H1 (cell line): ENCODE measurements at regions not wholly inside any gene's neighbourhood (a gene's known extent, or its start where the extent isn't known, plus 50 kb on each side); places are given as distances from the start of the nearest gene placed in this dataset.

Source experiments
- CTCF ChIA-PET: fragments of 300-600 bp; sonication (Branson Sonifier 250); formaldehyde crosslinking; loops from one replicate; lab custom pipeline; 2021; ENCODE audit not compliant: partially characterized antibody; lab: Charles Lee
- POLR2A ChIA-PET: fragments of 300-600 bp; sonication (Branson Sonifier 250); formaldehyde crosslinking; loops from one replicate; lab custom pipeline; 2021; ENCODE audit warnings: inconsistent platforms; ENCODE audit not compliant: partially characterized antibody; lab: Charles Lee
- DNase-seq, 2 experiments: peaks; one replicate each; pipeline versions ENCODE4 v3.0.0 to v3.0.0-alpha.2; 2010 to 2022; ENCODE audit warnings: low spot score in 2 of 2, low read depth in 1 of 2, mixed read lengths in 1 of 2
- FAIRE-seq: peaks from 2 replicates; lab custom pipeline; 2011; peaks lifted over from hg19 to GRCh38; lab: Jason Lieb, UNC
- H2AFZ ChIP-seq: 2 replicates; pipeline ENCODE4 v1.8.1; 2012; ENCODE audit warnings: low read length, inconsistent platforms
- H2AK5ac ChIP-seq: 2 replicates; pipeline ENCODE4 v1.6.1; 2013; ENCODE audit warnings: low read depth, low read length
- H2BK120ac ChIP-seq: replicated peaks from 2 replicates; pipeline ENCODE3; 2013; ENCODE audit warnings: low read depth, low read length, inconsistent platforms
- H2BK12ac ChIP-seq: 2 replicates; pipeline ENCODE4 v1.6.1; 2013; ENCODE audit warnings: low read depth, low read length
- H2BK15ac ChIP-seq: 2 replicates; pipeline ENCODE4 v1.6.1; 2013; ENCODE audit warnings: low read length
- H2BK20ac ChIP-seq: 2 replicates; pipeline ENCODE4 v1.6.1; 2013; ENCODE audit warnings: low read length
- H2BK5ac ChIP-seq: 2 replicates; pipeline ENCODE4 v1.6.1; 2013; ENCODE audit warnings: low read depth, low read length
- H3K14ac ChIP-seq: 2 replicates; pipeline ENCODE4 v1.6.1; 2013; ENCODE audit warnings: inconsistent platforms; ENCODE audit not compliant: insufficient read length
- H3K18ac ChIP-seq: 2 replicates; pipeline ENCODE4 v1.6.1; 2013; ENCODE audit warnings: low read length; ENCODE audit errors: extremely low read depth
- H3K23ac ChIP-seq: 2 replicates; pipeline ENCODE4 v1.6.1; 2013; ENCODE audit warnings: inconsistent platforms; ENCODE audit not compliant: insufficient read length
- H3K23me2 ChIP-seq: 2 replicates; pipeline ENCODE4 v1.6.1; 2013; ENCODE audit warnings: low read depth, low read length
- H3K27ac ChIP-seq: 2 replicates; pipeline ENCODE4 v1.6.1; 2011; ENCODE audit warnings: low read depth, low read length, inconsistent platforms
- H3K27me3 ChIP-seq, 4 experiments: replicated peaks in 1 of 4; 1 replicate in 1 of 4; 2 replicates in 3 of 4; pipeline versions ENCODE4 v1.6.1 to v1.8.1; 2011 to 2013; ENCODE audit warnings: low read length in 3 of 4, mild to moderate bottlenecking in 3 of 4, inconsistent platforms in 2 of 4, mixed read lengths in 2 of 4, moderate library complexity in 1 of 4; ENCODE audit not compliant: control insufficient read depth in 3 of 4, insufficient read depth in 3 of 4; ENCODE audit errors: extremely low read depth in 1 of 4
- H3K36me3 ChIP-seq, 4 experiments: 2 replicates each; pipeline versions ENCODE4 v1.6.1 to v1.8.1; 2011 to 2013; ENCODE audit warnings: mild to moderate bottlenecking in 4 of 4, low read length in 3 of 4, moderate library complexity in 2 of 4, control low read depth in 1 of 4, inconsistent platforms in 1 of 4; ENCODE audit not compliant: insufficient read depth in 4 of 4, control insufficient read depth in 2 of 4
- H3K4ac ChIP-seq: replicated peaks from 2 replicates; pipeline ENCODE3; 2013; ENCODE audit warnings: low read length, low read depth, mixed read lengths, inconsistent platforms; ENCODE audit not compliant: insufficient read length
- H3K4me1 ChIP-seq, 4 experiments: replicated peaks in 1 of 4; 1 replicate in 1 of 4; 2 replicates in 3 of 4; pipeline versions ENCODE4 v1.6.1 to v1.8.1; 2011 to 2013; ENCODE audit warnings: low read length in 3 of 4, inconsistent platforms in 2 of 4, mixed read lengths in 1 of 4; ENCODE audit not compliant: insufficient read depth in 4 of 4, control insufficient read depth in 3 of 4
- H3K4me2 ChIP-seq, 2 experiments: 2 replicates each; pipeline versions ENCODE4 v1.6.1 to v1.8.1; 2011 to 2013; ENCODE audit warnings: low read depth in 2 of 2, low read length in 2 of 2, control low read depth in 1 of 2, inconsistent platforms in 1 of 2, mild to moderate bottlenecking in 1 of 2; ENCODE audit not compliant: insufficient read depth in 1 of 2
- H3K4me3 ChIP-seq, 4 experiments: fragments of 200-600, 300-600 bp in 1 of 4; sonication (generic), shearing (Covaris generic), sonication (Bioruptor Twin) in 1 of 4; 2 replicates each; pipeline versions ENCODE4 v1.5.1 to v1.8.1; 2011 to 2016; ENCODE audit warnings: low read length in 4 of 4, low read depth in 3 of 4, control low read depth in 2 of 4, inconsistent platforms in 2 of 4, mild to moderate bottlenecking in 2 of 4, mixed read lengths in 1 of 4, moderate library complexity in 1 of 4; ENCODE audit not compliant: insufficient read depth in 2 of 4; ENCODE audit errors: extremely low read depth in 1 of 4
- H3K56ac ChIP-seq: replicated peaks from 2 replicates; pipeline ENCODE3; 2013; ENCODE audit warnings: low read depth, mild to moderate bottlenecking, mixed read lengths, low read length, inconsistent platforms; ENCODE audit not compliant: insufficient read length
- H3K79me1 ChIP-seq: 2 replicates; pipeline ENCODE4 v1.6.1; 2013; ENCODE audit warnings: low read depth, low read length, control low read depth
- H3K79me2 ChIP-seq, 2 experiments: 2 replicates each; pipeline versions ENCODE4 v1.6.1 to v1.8.1; 2012 to 2013; ENCODE audit warnings: low read length in 2 of 2, mild to moderate bottlenecking in 2 of 2, inconsistent platforms in 1 of 2; ENCODE audit not compliant: insufficient read depth in 2 of 2, control insufficient read depth in 1 of 2
- H3K9ac ChIP-seq, 4 experiments: replicated peaks in 1 of 4; 1 replicate in 1 of 4; 2 replicates in 3 of 4; pipeline versions ENCODE4 v1.6.1 to v1.8.1; 2011 to 2013; ENCODE audit warnings: low read depth in 3 of 4, low read length in 3 of 4, control low read depth in 2 of 4, mild to moderate bottlenecking in 2 of 4, moderate library complexity in 2 of 4, inconsistent platforms in 1 of 4; ENCODE audit errors: extremely low read depth in 1 of 4
- H3K9me3 ChIP-seq, 2 experiments: 2 replicates each; pipeline versions ENCODE4 v1.6.1 to v1.8.1; 2012 to 2013; ENCODE audit warnings: mild to moderate bottlenecking in 2 of 2, moderate library complexity in 2 of 2, control low read depth in 1 of 2, inconsistent platforms in 1 of 2, low read depth in 1 of 2, low read length in 1 of 2, mixed read lengths in 1 of 2; ENCODE audit not compliant: insufficient read depth in 2 of 2
- H4K20me1 ChIP-seq, 2 experiments: replicated peaks in 1 of 2; 2 replicates each; pipeline versions ENCODE3 to v1.8.1; 2011 to 2013; ENCODE audit warnings: inconsistent platforms in 2 of 2, low read length in 2 of 2, mild to moderate bottlenecking in 1 of 2; ENCODE audit not compliant: insufficient read depth in 2 of 2, control insufficient read depth in 1 of 2
- H4K5ac ChIP-seq: 2 replicates; pipeline ENCODE4 v1.6.1; 2013; ENCODE audit warnings: low read length, low read depth, mixed read lengths, inconsistent platforms; ENCODE audit not compliant: insufficient read length
- H4K8ac ChIP-seq: 2 replicates; pipeline ENCODE4 v1.8.0; 2013; ENCODE audit warnings: mild to moderate bottlenecking, moderate library complexity, low read length, inconsistent platforms; ENCODE audit not compliant: insufficient read depth; ENCODE audit errors: extremely low read depth
- H4K91ac ChIP-seq: replicated peaks from 2 replicates; pipeline ENCODE3; 2013; ENCODE audit warnings: low read length, mixed read lengths, inconsistent platforms; ENCODE audit not compliant: insufficient read length
- WGBS, 2 experiments: shearing (Covaris generic) in 1 of 2; methylation state at CpG; one replicate each; pipeline versions ENCODE4 v1.1.6 to v1.1.7; 2013 to 2015; ENCODE audit warnings: low lambda C conversion rate in 2 of 2, mixed read lengths in 2 of 2, inconsistent platforms in 1 of 2, low coverage in 1 of 2, missing lambda C conversion rate in 1 of 2; ENCODE audit not compliant: insufficient replicate concordance in 2 of 2, insufficient coverage in 1 of 2, insufficient read length in 1 of 2; ENCODE audit errors: extremely low coverage in 1 of 2, missing lambda C conversion rate in 1 of 2; 5-methylcytosine and 5-hydroxymethylcytosine counted together
- TF ChIP-seq, protein P1 (sequence below), 3 experiments: IDR thresholded peaks; 1 replicate in 2 of 3; 2 replicates in 1 of 3; pipeline versions ENCODE4 v1.5.1 to v1.6.1; 2011; ENCODE audit warnings: low read length in 3 of 3, mild to moderate bottlenecking in 3 of 3, inconsistent platforms in 2 of 3, low read depth in 1 of 3, moderate library complexity in 1 of 3; ENCODE audit not compliant: insufficient read depth in 1 of 3; ENCODE audit errors: control extremely low read depth in 1 of 3
- TF ChIP-seq, protein P2 (sequence below): IDR thresholded peaks from 2 replicates; pipeline ENCODE4 v1.6.1; 2012; ENCODE audit warnings: inconsistent platforms

DNA sequence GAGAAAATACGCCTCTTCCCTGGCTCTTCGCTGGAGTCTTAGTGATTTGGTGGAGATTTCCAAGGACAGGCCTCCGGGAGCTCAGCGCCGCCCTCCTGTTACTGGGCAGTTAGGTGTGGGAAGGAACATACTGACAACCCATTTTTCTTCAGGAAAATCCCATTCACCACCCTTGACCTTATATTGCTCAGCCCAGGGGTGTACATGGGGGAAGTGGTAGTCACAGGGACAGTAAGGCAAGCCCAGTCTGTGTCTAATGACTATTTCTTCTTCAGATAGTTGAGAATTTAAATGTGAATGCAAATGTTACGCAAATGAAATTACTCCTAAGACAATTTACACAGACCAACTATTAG, 119.4 kb downstream of the UQCRFS1 start:
- H3K79me2 ChIP-seq = no peaks in the 10 kb centered on the region
- no peak overlapping the region for H3K56ac ChIP-seq
- no peak overlapping the region for H3K18ac ChIP-seq
- no peak overlapping the region for H2BK12ac ChIP-seq
- H3K79me1 ChIP-seq = no peaks in the 10 kb centered on the region
- no peak overlapping the region for H4K91ac ChIP-seq
- H3K27me3 ChIP-seq = no peaks in the 10 kb centered on the region
- no peaks in the 10 kb centered on the region for H3K36me3 ChIP-seq
- H3K4me1 ChIP-seq = peaks cover 0 to 14% (median 2%) of the 10 kb centered on the region in 4 experiments; a peak in 5 of 7 replicates
- no peak for DNase-seq
- no peak overlapping the region for H3K27ac ChIP-seq
- H4K5ac ChIP-seq = no peak overlapping the region
- FAIRE-seq = no peak
- H3K23ac ChIP-seq = no peak overlapping the region
- no peak overlapping the region for H3K4me3 ChIP-seq
- ChIA-PET CTCF (interaction anchor here (0.7 to 2.2 kb wide), 3 partner anchors 9 to 26 kb away, joined by 3 to 9 read pairs (median 5); no protein-coding TSS in a partner anchor), POLR2A (no interaction called here)
- no peak overlapping the region for H2BK20ac ChIP-seq
- no peak overlapping the region for H3K9ac ChIP-seq
- no peak overlapping the region; the same call in 1 of the 2 replicates for H4K8ac ChIP-seq
- 71% methylated on average over 5 of the region's 6 CpGs; no CpG with 5 or more reads in 1 of the 2 experiments for WGBS, 2 experiments
- no peaks in the 10 kb centered on the region for H4K20me1 ChIP-seq
- H3K9me3 ChIP-seq = no peaks in the 10 kb centered on the region
- H3K23me2 ChIP-seq = no peaks in the 10 kb centered on the region
- no peak overlapping the region for H3K4me2 ChIP-seq
- H2BK120ac ChIP-seq = no peak overlapping the region
- H3K14ac ChIP-seq = no peak overlapping the region
- peak overlapping the region; percentile 62; the same call in 1 of the 2 replicates for H2AFZ ChIP-seq
- TF ChIP-seq, protein P1, sequence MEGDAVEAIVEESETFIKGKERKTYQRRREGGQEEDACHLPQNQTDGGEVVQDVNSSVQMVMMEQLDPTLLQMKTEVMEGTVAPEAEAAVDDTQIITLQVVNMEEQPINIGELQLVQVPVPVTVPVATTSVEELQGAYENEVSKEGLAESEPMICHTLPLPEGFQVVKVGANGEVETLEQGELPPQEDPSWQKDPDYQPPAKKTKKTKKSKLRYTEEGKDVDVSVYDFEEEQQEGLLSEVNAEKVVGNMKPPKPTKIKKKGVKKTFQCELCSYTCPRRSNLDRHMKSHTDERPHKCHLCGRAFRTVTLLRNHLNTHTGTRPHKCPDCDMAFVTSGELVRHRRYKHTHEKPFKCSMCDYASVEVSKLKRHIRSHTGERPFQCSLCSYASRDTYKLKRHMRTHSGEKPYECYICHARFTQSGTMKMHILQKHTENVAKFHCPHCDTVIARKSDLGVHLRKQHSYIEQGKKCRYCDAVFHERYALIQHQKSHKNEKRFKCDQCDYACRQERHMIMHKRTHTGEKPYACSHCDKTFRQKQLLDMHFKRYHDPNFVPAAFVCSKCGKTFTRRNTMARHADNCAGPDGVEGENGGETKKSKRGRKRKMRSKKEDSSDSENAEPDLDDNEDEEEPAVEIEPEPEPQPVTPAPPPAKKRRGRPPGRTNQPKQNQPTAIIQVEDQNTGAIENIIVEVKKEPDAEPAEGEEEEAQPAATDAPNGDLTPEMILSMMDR (IDR thresholded peaks at IDR 0.05; ENCODE audit: control extremely low read depth in 1 of 3, insufficient read depth in 1 of 3, low read depth in 1 of 3, low read length in 3 of 3) = no peak
- TF ChIP-seq, protein P2, sequence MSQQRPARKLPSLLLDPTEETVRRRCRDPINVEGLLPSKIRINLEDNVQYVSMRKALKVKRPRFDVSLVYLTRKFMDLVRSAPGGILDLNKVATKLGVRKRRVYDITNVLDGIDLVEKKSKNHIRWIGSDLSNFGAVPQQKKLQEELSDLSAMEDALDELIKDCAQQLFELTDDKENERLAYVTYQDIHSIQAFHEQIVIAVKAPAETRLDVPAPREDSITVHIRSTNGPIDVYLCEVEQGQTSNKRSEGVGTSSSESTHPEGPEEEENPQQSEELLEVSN = no peak
- H2BK15ac ChIP-seq = no peak overlapping the region
- H3K4ac ChIP-seq = no peak overlapping the region
- no peak overlapping the region for H2BK5ac ChIP-seq
- H2AK5ac ChIP-seq = no peak overlapping the region
